Neural progenitor cell (in vitro differentiated cells): ENCODE measurements at regions not wholly inside any gene's neighbourhood (a gene's known extent, or its start where the extent isn't known, plus 50 kb on each side); places are given as distances from the start of the nearest gene placed in this dataset.

Experiments used
- DNase-seq: peaks from one replicate; pipeline ENCODE4 v3.0.0-alpha.2; 2016; ENCODE audit warnings: low spot score
- H2AFZ ChIP-seq: fragments of 200-600 bp; sonication (generic); replicated peaks from 2 replicates; pipeline ENCODE4 v1.6.1; 2016; ENCODE audit warnings: antibody characterized with exemption
- H3F3A ChIP-seq: fragments of 200-600 bp; sonication (generic); 2 replicates; pipeline ENCODE4 v1.6.1; 2016; ENCODE audit warnings: antibody characterized with exemption, low read depth
- H3K27ac ChIP-seq: fragments of 200-600 bp; sonication (generic); 2 replicates; pipeline ENCODE4 v1.5.1; 2016; ENCODE audit warnings: mild to moderate bottlenecking
- H3K27me3 ChIP-seq: fragments of 200-600 bp; sonication (generic); 2 replicates; pipeline ENCODE4 v1.6.1; 2016; ENCODE audit warnings: mild to moderate bottlenecking, moderate library complexity
- H3K36me3 ChIP-seq: fragments of 200-600 bp; sonication (generic); 2 replicates; pipeline ENCODE4 v1.5.1; 2016
- H3K4me1 ChIP-seq: fragments of 200-600 bp; sonication (generic); 2 replicates; pipeline ENCODE4 v1.6.1; 2016; ENCODE audit warnings: mixed run types
- H3K4me2 ChIP-seq: fragments of 200-600 bp; sonication (generic); 2 replicates; pipeline ENCODE4 v1.6.1; 2016
- H3K4me3 ChIP-seq: fragments of 200-600 bp; sonication (generic); 2 replicates; pipeline ENCODE4 v1.5.1; 2016
- H3K79me2 ChIP-seq: fragments of 200-600 bp; sonication (generic); 2 replicates; pipeline ENCODE4 v1.6.1; 2016; ENCODE audit warnings: low read depth
- H3K9ac ChIP-seq: fragments of 200-600 bp; sonication (generic); 2 replicates; pipeline ENCODE4 v1.6.1; 2016
- H3K9me3 ChIP-seq: fragments of 200-600 bp; sonication (generic); 2 replicates; pipeline ENCODE4 v1.5.1; 2016; ENCODE audit warnings: low read depth
- H4K20me1 ChIP-seq: fragments of 200-600 bp; sonication (generic); 2 replicates; pipeline ENCODE4 v1.6.1; 2016; ENCODE audit warnings: low read depth
- H3K27ac Mint-ChIP-seq: 3 replicates; pipeline ENCODE4 v1.8.0; 2021; ENCODE audit warnings: mixed read lengths
- H3K27me3 Mint-ChIP-seq: 2 replicates; pipeline ENCODE4 v1.8.0; 2022; ENCODE audit warnings: low read depth, mild to moderate bottlenecking, inconsistent platforms, moderate library complexity, mixed read lengths; ENCODE audit not compliant: insufficient read depth
- H3K36me3 Mint-ChIP-seq: 3 replicates; pipeline ENCODE4 v1.8.0; 2021; ENCODE audit warnings: mixed read lengths
- H3K4me1 Mint-ChIP-seq: 3 replicates; pipeline ENCODE4 v1.8.0; 2021; ENCODE audit warnings: mixed read lengths
- H3K4me3 Mint-ChIP-seq: 3 replicates; pipeline ENCODE4 v1.8.0; 2021; ENCODE audit warnings: mild to moderate bottlenecking, moderate library complexity, mixed read lengths
- H3K9me3 Mint-ChIP-seq: 3 replicates; pipeline ENCODE4 v1.8.0; 2020; ENCODE audit warnings: mixed read lengths
- EZH2 ChIP-seq: fragments of 200-600 bp; sonication (generic); IDR thresholded peaks from 2 replicates; pipeline ENCODE4 v1.6.1; 2017; ENCODE audit warnings: antibody characterized with exemption, mild to moderate bottlenecking, moderate library complexity
- EZH2phosphoT487 ChIP-seq: fragments of 200-600 bp; sonication (generic); IDR thresholded peaks from 2 replicates; pipeline ENCODE4 v1.6.1; 2017; ENCODE audit warnings: antibody characterized with exemption
- TF ChIP-seq, protein P1 (sequence below): fragments of 200-600 bp; sonication (generic); IDR thresholded peaks from 2 replicates; pipeline ENCODE4 v1.5.1; 2017; ENCODE audit warnings: antibody characterized with exemption, mild to moderate bottlenecking

GRCh38 chrX:15114743-15115566 is 154.9 kb downstream of the ASB9 start:
- peak overlapping the region; percentile 24 for H3K4me3 Mint-ChIP-seq
- Histone ChIP-seq H3K27me3 (no peaks in the 10 kb centered on the region), H2AFZ (no peak overlapping the region), H3F3A (no peaks in the 10 kb centered on the region), H3K27ac (no peak overlapping the region), H4K20me1 (no peaks in the 10 kb centered on the region), H3K36me3 (no peaks in the 10 kb centered on the region), H3K9ac (no peak overlapping the region), H3K9me3 (peaks cover 4% of the 10 kb centered on the region), H3K4me3 (no peak overlapping the region), H3K79me2 (no peaks in the 10 kb centered on the region), H3K4me1 (peaks cover 7% of the 10 kb centered on the region), H3K4me2 (no peak overlapping the region)
- DNase-seq: peak; percentile 11
- H3K27me3 Mint-ChIP-seq: no peaks in the 10 kb centered on the region
- H3K36me3 Mint-ChIP-seq: no peaks in the 10 kb centered on the region
- H3K4me1 Mint-ChIP-seq: peaks cover 5% of the 10 kb centered on the region
- TF ChIP-seq EZH2 (no peak), EZH2phosphoT487 (no peak)
- TF ChIP-seq, protein P1, sequence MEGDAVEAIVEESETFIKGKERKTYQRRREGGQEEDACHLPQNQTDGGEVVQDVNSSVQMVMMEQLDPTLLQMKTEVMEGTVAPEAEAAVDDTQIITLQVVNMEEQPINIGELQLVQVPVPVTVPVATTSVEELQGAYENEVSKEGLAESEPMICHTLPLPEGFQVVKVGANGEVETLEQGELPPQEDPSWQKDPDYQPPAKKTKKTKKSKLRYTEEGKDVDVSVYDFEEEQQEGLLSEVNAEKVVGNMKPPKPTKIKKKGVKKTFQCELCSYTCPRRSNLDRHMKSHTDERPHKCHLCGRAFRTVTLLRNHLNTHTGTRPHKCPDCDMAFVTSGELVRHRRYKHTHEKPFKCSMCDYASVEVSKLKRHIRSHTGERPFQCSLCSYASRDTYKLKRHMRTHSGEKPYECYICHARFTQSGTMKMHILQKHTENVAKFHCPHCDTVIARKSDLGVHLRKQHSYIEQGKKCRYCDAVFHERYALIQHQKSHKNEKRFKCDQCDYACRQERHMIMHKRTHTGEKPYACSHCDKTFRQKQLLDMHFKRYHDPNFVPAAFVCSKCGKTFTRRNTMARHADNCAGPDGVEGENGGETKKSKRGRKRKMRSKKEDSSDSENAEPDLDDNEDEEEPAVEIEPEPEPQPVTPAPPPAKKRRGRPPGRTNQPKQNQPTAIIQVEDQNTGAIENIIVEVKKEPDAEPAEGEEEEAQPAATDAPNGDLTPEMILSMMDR: no peak
- H3K27ac Mint-ChIP-seq: peak overlapping the region; percentile 48
- H3K9me3 Mint-ChIP-seq: no peaks in the 10 kb centered on the region

DNA sequence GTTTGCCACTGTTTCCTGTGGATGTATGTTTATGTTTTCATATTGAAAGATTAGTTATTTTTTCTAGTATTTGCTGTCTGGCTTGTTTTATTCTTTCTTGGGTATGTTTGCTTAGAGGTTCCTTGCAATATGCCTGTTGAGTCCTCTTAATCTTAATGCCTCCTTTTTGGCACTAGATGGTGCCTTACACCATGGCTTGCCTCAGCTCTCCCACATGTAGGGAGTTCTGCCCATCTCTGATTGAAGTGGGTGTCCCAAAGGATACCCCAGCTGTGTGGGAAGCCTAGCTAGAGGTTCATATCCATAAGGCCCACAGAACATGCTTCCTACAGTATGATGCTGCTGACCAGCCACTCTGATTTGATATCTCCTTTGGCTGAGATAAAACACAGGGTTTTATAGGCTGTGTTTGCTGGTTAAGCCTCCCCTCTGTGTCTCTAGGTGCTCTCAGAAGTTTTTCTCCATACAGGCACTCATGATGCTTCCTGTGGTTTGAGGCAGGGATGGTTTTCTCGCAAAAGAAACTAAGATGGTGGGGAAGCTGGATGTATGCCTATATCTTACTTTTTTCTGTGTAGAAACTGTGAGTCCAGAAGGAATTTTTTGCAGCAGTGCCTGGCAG is 162.4 kb downstream of the ASB9 start:
- Mint-ChIP-seq H3K36me3 (no peaks in the 10 kb centered on the region), H3K4me1 (no peaks in the 10 kb centered on the region), H3K27me3 (no peaks in the 10 kb centered on the region), H3K27ac (no peak overlapping the region), H3K4me3 (no peak overlapping the region), H3K9me3 (peaks cover 45% of the 10 kb centered on the region)
- H3K4me1 ChIP-seq: no peaks in the 10 kb centered on the region
- H3K27ac ChIP-seq: no peak overlapping the region
- no peaks in the 10 kb centered on the region for H3K79me2 ChIP-seq
- H3K9me3 ChIP-seq: peaks cover 5% of the 10 kb centered on the region
- H3K9ac ChIP-seq: no peak overlapping the region
- no peaks in the 10 kb centered on the region for H3K36me3 ChIP-seq
- no peak overlapping the region for H2AFZ ChIP-seq
- no peaks in the 10 kb centered on the region for H4K20me1 ChIP-seq
- TF ChIP-seq, protein P1: no peak
- no peak for TF ChIP-seq EZH2
- no peak for TF ChIP-seq EZH2phosphoT487
- H3K27me3 ChIP-seq: no peaks in the 10 kb centered on the region
- H3K4me2 ChIP-seq: no peak overlapping the region
- H3K4me3 ChIP-seq: no peak overlapping the region
- no peak for DNase-seq
- no peaks in the 10 kb centered on the region for H3F3A ChIP-seq

DNA sequence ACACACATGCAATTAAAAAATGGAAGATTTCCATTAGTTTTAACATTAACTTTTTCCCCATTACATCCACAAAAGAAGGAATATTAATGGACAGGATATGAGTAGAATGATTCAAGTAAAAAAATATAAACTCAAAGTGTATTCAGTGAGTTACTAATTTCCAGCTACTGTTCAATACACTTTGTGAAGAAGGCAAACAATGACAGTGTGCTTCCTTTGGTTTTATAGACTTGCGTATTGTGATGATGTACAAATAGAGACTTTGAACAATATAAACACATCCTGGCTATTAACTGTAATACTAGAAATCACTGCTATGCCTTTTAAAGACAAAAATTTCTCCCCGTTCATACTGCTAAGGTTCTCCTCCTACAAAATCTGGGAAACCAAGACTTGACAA is 171.4 kb downstream of the ASB9 start:
- Histone ChIP-seq H3K4me2 (no peak overlapping the region), H3K27me3 (no peaks in the 10 kb centered on the region), H3K9ac (no peak overlapping the region), H3K27ac (no peak overlapping the region), H3K36me3 (no peaks in the 10 kb centered on the region), H3K4me3 (no peak overlapping the region), H3K4me1 (no peaks in the 10 kb centered on the region), H3K79me2 (no peaks in the 10 kb centered on the region), H3K9me3 (peaks cover 6% of the 10 kb centered on the region), H4K20me1 (no peaks in the 10 kb centered on the region), H3F3A (no peaks in the 10 kb centered on the region), H2AFZ (no peak overlapping the region)
- peaks cover 6% of the 10 kb centered on the region for H3K27me3 Mint-ChIP-seq
- peaks cover 12% of the 10 kb centered on the region for H3K9me3 Mint-ChIP-seq
- no peak for DNase-seq
- no peaks in the 10 kb centered on the region for H3K4me1 Mint-ChIP-seq
- no peak overlapping the region for H3K27ac Mint-ChIP-seq
- H3K4me3 Mint-ChIP-seq: no peak overlapping the region
- no peak for TF ChIP-seq EZH2
- no peaks in the 10 kb centered on the region for H3K36me3 Mint-ChIP-seq

GRCh38 chrX:15087747-15088146 is 182.1 kb downstream of the ASB9 start:
- Histone ChIP-seq H3K9me3 (no peaks in the 10 kb centered on the region), H3K4me2 (no peak overlapping the region), H3K36me3 (no peaks in the 10 kb centered on the region), H3F3A (no peaks in the 10 kb centered on the region), H4K20me1 (no peaks in the 10 kb centered on the region), H3K4me3 (no peak overlapping the region), H3K9ac (no peak overlapping the region), H2AFZ (no peak overlapping the region), H3K27me3 (no peaks in the 10 kb centered on the region), H3K4me1 (no peaks in the 10 kb centered on the region), H3K79me2 (no peaks in the 10 kb centered on the region), H3K27ac (no peak overlapping the region)
- peaks cover 6% of the 10 kb centered on the region for H3K9me3 Mint-ChIP-seq
- H3K4me3 Mint-ChIP-seq: no peak overlapping the region
- H3K36me3 Mint-ChIP-seq: no peaks in the 10 kb centered on the region
- H3K4me1 Mint-ChIP-seq: no peaks in the 10 kb centered on the region
- DNase-seq: no peak
- H3K27ac Mint-ChIP-seq: no peak overlapping the region
- H3K27me3 Mint-ChIP-seq: no peaks in the 10 kb centered on the region
- TF ChIP-seq, protein P1: no peak
- TF ChIP-seq EZH2phosphoT487 (no peak), EZH2 (no peak)
